Mucosa of descending colon (tissue), 3 donors: ENCODE measurements at regions not wholly inside any gene's neighbourhood (a gene's known extent, or its start where the extent isn't known, plus 50 kb on each side); places are given as distances from the start of the nearest gene placed in this dataset.

Experiments used
- ATAC-seq: fragments of 200-7000 bp; cut with Tn5 transposase; one replicate; pipeline ENCODE4 v1.9.1; 2020; ENCODE audit warnings: mild to moderate bottlenecking, moderate library complexity
- DNase-seq, 3 donors: peaks; one replicate each; pipeline ENCODE4 v3.0.0-alpha.2; 2020
- H3K36me3 ChIP-seq: fragments of 200-600 bp; one replicate; pipeline ENCODE4 v1.8.0; 2021; ENCODE audit warnings: low read depth, mild to moderate bottlenecking
- H3K4me1 ChIP-seq: fragments of 200-600 bp; one replicate; pipeline ENCODE4 v1.8.0; 2021; ENCODE audit warnings: low read depth, mild to moderate bottlenecking
- H3K4me3 ChIP-seq: fragments of 200-600 bp; one replicate; pipeline ENCODE4 v1.8.0; 2021; ENCODE audit warnings: mild to moderate bottlenecking
- H3K9me3 ChIP-seq: fragments of 200-600 bp; one replicate; pipeline ENCODE4 v1.8.0; 2021; ENCODE audit warnings: mild to moderate bottlenecking
- CTCF ChIP-seq: fragments of 200-600 bp; IDR thresholded peaks from one replicate; pipeline ENCODE4 v1.8.0; 2022; ENCODE audit warnings: antibody characterized with exemption, mild to moderate bottlenecking
- intact Hi-C, 2 donors: fragments of 100-400 bp; cut with DNase I in 1 of 2; cut with micrococcal nuclease in 1 of 2; formaldehyde crosslinking; loops; one replicate each; pipeline versions ENCODE4 v1.11.0 to v1.11.1; 2022; cut with DNase I, micrococcal nuclease
- donor health status: DM: no; HTN: no; CAD: no; lungs with moderate emphysema.
- donor health status: DM: no; HTN: no; CAD: no.
- donor health status: DM: no; HTN: yes; CAD: no.

GRCh38 chr21:43273016-43273707 is 104.4 kb downstream of the CRYAA start:
- ATAC-seq = no peak
- Histone ChIP-seq H3K36me3 (no peaks in the 10 kb centered on the region), H3K4me1 (peaks cover under 1% of the 10 kb centered on the region), H3K4me3 (no peak overlapping the region), H3K9me3 (no peaks in the 10 kb centered on the region)
- peak in 1 of 3 donors; percentile 19 for DNase-seq
- intact Hi-C loops = no loop called here
- no peak for TF ChIP-seq CTCF

DNA sequence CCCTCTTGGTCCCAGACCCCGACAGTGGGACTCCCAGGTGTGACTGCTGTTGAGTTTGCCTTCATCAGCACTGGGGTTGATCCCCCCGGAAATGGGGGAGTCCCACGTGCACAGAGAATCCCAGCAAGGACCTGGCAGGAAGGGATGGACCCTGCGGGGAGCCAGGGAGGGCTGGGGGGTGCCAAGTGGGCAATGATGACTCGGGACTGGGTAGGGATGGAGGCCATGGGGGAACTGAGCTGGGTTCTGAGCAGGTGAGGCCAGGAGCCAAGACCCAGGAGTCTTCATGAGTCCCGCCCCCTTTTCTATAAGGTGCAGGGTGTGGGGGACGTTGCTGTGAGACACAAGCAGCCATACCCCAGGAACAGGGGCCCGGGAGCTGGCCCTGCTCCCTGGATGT is 103.8 kb downstream of the CRYAA start:
- TF ChIP-seq CTCF = no peak
- ATAC-seq (no peak), DNase-seq (peak in 1 of 3 donors; percentile 21)
- intact Hi-C loops = no loop called here
- Histone ChIP-seq H3K4me1 (no peaks in the 10 kb centered on the region), H3K4me3 (no peak overlapping the region), H3K9me3 (no peaks in the 10 kb centered on the region), H3K36me3 (no peaks in the 10 kb centered on the region)

DNA sequence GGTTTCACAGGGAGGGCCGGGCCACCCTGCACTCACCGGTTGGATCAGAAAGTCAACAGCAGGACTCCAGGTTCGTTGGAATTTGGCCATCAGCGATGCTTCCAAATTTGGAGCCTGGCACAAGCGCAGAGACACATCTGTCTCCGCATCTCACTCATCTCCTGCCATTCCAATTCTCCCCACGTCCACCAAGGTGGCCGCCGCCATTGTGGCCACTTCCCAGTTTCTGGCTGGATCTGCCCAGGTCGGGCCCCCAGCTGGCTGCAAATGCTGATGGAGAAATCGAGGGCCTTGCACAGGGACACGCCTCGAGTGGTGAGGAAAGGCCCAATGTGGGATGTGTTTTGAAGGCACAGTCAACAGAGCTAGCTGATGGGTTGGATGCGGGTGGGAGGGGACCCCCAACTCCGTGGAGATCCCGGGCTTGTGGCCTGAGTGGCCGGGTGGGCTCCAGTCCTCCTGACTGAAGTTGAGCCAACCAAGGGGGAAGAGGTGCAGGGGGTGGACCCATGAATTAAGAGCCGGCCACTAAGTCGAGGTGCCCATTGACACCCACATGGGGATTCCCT is 102.7 kb downstream of the CRYAA start:
- DNase-seq (peak in 1 of 3 donors; percentile 37), ATAC-seq (no peak)
- intact Hi-C loops = no loop called here
- H3K4me3 ChIP-seq = no peak overlapping the region
- no peaks in the 10 kb centered on the region for H3K4me1 ChIP-seq
- no peak for TF ChIP-seq CTCF
- no peaks in the 10 kb centered on the region for H3K36me3 ChIP-seq
- H3K9me3 ChIP-seq = no peaks in the 10 kb centered on the region

DNA sequence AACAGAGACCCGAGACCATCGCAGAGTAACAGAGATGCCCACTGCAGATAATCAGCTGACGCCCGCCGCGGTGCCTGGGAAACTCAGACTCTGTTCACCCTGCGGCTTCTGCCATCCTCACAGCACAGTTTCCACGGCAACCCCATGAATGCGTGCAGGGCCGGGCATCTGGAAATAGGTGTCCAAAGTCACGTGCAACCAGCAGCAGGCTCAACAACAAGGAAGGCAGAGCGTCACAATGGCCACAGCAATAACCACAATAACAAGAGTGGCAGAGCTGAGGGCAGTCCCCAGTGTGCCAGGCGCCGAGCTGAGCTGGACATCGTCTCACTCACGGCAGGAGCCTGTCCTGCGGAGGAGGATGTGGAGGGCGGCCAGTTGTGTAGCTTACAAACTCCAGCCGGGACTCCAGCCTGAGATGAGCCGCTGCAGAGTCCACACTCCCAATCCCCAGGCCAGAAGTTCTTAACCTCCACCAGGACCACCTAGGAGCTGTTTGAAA is 102.0 kb downstream of the CRYAA start:
- Histone ChIP-seq H3K36me3 (no peaks in the 10 kb centered on the region), H3K9me3 (no peaks in the 10 kb centered on the region), H3K4me1 (no peaks in the 10 kb centered on the region), H3K4me3 (no peak overlapping the region)
- intact Hi-C loops = no loop called here
- no peak for TF ChIP-seq CTCF
- DNase-seq (peak in 1 of 3 donors; percentile 24), ATAC-seq (no peak)

DNA sequence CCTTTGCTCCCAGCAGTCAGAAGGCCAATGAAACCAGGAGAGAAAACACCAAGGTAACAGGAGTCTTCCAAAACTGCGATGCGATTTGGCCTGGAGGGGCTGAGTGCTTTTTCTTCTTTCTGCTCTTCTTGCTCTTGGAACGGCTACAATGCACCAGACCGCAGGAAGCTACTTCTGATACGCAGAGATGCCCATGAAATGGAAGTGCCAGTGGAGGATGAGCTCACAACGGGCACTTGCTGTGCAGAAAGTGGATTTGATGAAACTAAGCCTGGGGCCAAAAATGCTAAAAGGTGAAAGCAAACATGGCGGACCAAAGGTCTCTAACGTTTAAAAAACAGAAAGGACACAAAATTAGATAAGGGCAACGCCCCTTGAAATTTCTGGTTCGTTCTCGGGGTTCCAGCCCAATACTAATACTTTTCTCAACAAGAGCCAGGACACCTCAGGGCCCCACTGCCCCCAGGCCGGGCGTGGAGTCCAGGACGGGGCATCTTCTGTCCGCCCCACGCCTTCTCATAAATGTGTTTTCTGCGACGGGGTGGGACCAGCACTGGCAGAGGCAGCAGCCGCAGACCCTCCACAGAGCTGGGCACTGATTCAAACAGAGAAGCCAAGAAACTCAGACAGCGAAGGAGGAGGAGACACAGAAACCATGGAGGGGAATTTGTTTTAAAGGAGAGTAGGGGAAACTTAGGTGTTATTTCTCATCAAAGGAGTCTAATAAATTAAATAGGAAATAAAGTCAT is 101.3 kb downstream of the CRYAA start:
- ATAC-seq = no peak
- TF ChIP-seq CTCF = no peak

More for the DNA sequence above, 101.3 kb downstream of the CRYAA start:
- Histone ChIP-seq H3K9me3 (no peaks in the 10 kb centered on the region), H3K36me3 (no peaks in the 10 kb centered on the region), H3K4me3 (no peak overlapping the region), H3K4me1 (no peaks in the 10 kb centered on the region)
- DNase-seq = peak in 1 of 3 donors; percentile 25
- intact Hi-C loops = no loop called here
